ENCODE measurements at regions not wholly inside any gene's neighbourhood (a gene's known extent, or its start where the extent isn't known, plus 50 kb on each side); places are given as distances from the start of the nearest gene placed in this dataset.

DNA sequence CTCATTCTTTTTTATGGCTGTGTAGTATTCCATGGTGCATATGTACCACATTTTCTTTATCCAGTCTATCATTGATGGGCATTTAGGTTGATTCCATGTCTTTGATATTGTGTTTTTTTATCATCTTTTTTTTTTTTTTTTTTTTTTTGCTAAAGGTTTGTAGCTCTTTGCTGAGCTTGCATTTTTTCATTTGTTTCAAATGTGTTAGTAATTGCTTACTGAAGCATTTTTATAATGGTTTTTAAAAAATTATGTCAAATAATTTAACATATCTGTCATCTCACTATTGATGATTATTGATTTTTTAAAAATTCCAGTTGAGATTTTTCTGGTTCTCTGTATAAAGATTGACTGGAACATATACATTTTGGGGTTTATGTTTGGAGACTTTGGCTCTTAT lies 934.6 kb downstream of the TUSC7 start:
- TF ChIP-seq, protein P1, sequence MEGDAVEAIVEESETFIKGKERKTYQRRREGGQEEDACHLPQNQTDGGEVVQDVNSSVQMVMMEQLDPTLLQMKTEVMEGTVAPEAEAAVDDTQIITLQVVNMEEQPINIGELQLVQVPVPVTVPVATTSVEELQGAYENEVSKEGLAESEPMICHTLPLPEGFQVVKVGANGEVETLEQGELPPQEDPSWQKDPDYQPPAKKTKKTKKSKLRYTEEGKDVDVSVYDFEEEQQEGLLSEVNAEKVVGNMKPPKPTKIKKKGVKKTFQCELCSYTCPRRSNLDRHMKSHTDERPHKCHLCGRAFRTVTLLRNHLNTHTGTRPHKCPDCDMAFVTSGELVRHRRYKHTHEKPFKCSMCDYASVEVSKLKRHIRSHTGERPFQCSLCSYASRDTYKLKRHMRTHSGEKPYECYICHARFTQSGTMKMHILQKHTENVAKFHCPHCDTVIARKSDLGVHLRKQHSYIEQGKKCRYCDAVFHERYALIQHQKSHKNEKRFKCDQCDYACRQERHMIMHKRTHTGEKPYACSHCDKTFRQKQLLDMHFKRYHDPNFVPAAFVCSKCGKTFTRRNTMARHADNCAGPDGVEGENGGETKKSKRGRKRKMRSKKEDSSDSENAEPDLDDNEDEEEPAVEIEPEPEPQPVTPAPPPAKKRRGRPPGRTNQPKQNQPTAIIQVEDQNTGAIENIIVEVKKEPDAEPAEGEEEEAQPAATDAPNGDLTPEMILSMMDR (IDR thresholded peaks at IDR 0.05; ENCODE audit: control extremely low read depth in 1 of 3, insufficient read depth in 1 of 3, low read depth in 1 of 3, low read length in 3 of 3) = no peak
- no peak for TF ChIP-seq SP2 (IDR thresholded peaks at IDR 0.05; ENCODE audit: low read length)
- no peak for TF ChIP-seq JUND (IDR thresholded peaks at IDR 0.05; ENCODE audit: low read length)
- TF ChIP-seq TAF1 (IDR thresholded peaks at IDR 0.05; ENCODE audit: low read depth, low read length) = no peak
- TF ChIP-seq POLR2A (IDR thresholded peaks at IDR 0.05; ENCODE audit: control extremely low read depth in 1 of 2, low read depth in 2 of 2, low read length in 2 of 2) = no peak
- TF ChIP-seq GTF2F1 (IDR thresholded peaks at IDR 0.05; ENCODE audit: borderline replicate concordance, low read depth, low read length) = no peak
